GM12864 (cell line): ENCODE measurements at regions not wholly inside any gene's neighbourhood (a gene's known extent, or its start where the extent isn't known, plus 50 kb on each side); places are given as distances from the start of the nearest gene placed in this dataset.

ENCODE experiments used
- DNase-seq: peaks from one replicate; pipeline ENCODE4 v3.0.0-alpha.2; 2011; ENCODE audit warnings: low read depth
- H3K4me3 ChIP-seq: 2 replicates; pipeline ENCODE4 v1.5.1; 2011; ENCODE audit warnings: mild to moderate bottlenecking, low read depth, low read length, control low read depth
- CTCF ChIP-seq: IDR thresholded peaks from 2 replicates; pipeline ENCODE4 v1.5.1; 2011; ENCODE audit warnings: low read depth, mild to moderate bottlenecking, moderate library complexity, low read length, control low read depth, inconsistent platforms; ENCODE audit errors: missing control alignments

- TF ChIP-seq CTCF, result no peak
- no peak for DNase-seq
- H3K4me3 ChIP-seq, result no peak overlapping the region
Observed at GRCh38 chr2:7405861-7406715, 488.9 kb downstream of the RNF144A start.

GRCh38 chr2:7407001-7407400 lies 489.8 kb downstream of the RNF144A start:
- no peak overlapping the region for H3K4me3 ChIP-seq
- DNase-seq, result no peak
- no peak for TF ChIP-seq CTCF

- no peak for DNase-seq
- TF ChIP-seq CTCF, result no peak
- H3K4me3 ChIP-seq, result no peak overlapping the region
Observed at GRCh38 chr2:7407906-7408680, 490.9 kb downstream of the RNF144A start.

- no peak overlapping the region for H3K4me3 ChIP-seq
- DNase-seq, result no peak
- no peak for TF ChIP-seq CTCF
Observed at GRCh38 chr2:7411691-7412090, 494.5 kb downstream of the RNF144A start.

GRCh38 chr2:7417845-7418742 lies 500.9 kb downstream of the RNF144A start:
- DNase-seq, result no peak
- H3K4me3 ChIP-seq, result no peak overlapping the region
- TF ChIP-seq CTCF, result no peak

- DNase-seq, result no peak
- no peak for TF ChIP-seq CTCF
- no peak overlapping the region for H3K4me3 ChIP-seq
Observed at GRCh38 chr2:7419186-7419585, 502.0 kb downstream of the RNF144A start.
